Neutrophil (primary cell): ENCODE measurements at regions not wholly inside any gene's neighbourhood (a gene's known extent, or its start where the extent isn't known, plus 50 kb on each side); places are given as distances from the start of the nearest gene placed in this dataset.

Experiments
- H3K27ac ChIP-seq: fragments of 200-600 bp; sonication (generic); 2 replicates; pipeline ENCODE4 v1.5.1; 2016; ENCODE audit warnings: mild to moderate bottlenecking, moderate library complexity
- H3K27me3 ChIP-seq: fragments of 200-600 bp; sonication (generic); 2 replicates; pipeline ENCODE4 v1.6.0; 2016; ENCODE audit warnings: mild to moderate bottlenecking
- H3K36me3 ChIP-seq: fragments of 200-600 bp; sonication (generic); 2 replicates; pipeline ENCODE4 v1.5.1; 2017
- H3K4me1 ChIP-seq, 2 experiments: fragments of 200-600 bp in 1 of 2; sonication (generic) in 1 of 2; 1 replicate in 1 of 2; 2 replicates in 1 of 2; pipeline versions ENCODE4 v1.5.1 to v1.6.1; 2013 to 2016; ENCODE audit warnings: low read depth in 1 of 2, low read length in 1 of 2, mild to moderate bottlenecking in 1 of 2, moderate library complexity in 1 of 2; ENCODE audit not compliant: control insufficient read depth in 1 of 2, insufficient read depth in 1 of 2
- H3K4me3 ChIP-seq, 2 experiments: fragments of 200-600 bp in 1 of 2; sonication (generic) in 1 of 2; 1 replicate in 1 of 2; 2 replicates in 1 of 2; pipeline ENCODE4 v1.5.1; 2013 to 2016; ENCODE audit warnings: low read depth in 1 of 2, low read length in 1 of 2, mild to moderate bottlenecking in 1 of 2, moderate library complexity in 1 of 2
- H3K9me3 ChIP-seq: fragments of 200-600 bp; sonication (generic); 2 replicates; pipeline ENCODE4 v1.5.1; 2016
- CTCF ChIP-seq: fragments of 200-600 bp; sonication (generic); IDR thresholded peaks from 2 replicates; pipeline ENCODE4 v1.5.1; 2016; ENCODE audit warnings: antibody characterized with exemption

DNA sequence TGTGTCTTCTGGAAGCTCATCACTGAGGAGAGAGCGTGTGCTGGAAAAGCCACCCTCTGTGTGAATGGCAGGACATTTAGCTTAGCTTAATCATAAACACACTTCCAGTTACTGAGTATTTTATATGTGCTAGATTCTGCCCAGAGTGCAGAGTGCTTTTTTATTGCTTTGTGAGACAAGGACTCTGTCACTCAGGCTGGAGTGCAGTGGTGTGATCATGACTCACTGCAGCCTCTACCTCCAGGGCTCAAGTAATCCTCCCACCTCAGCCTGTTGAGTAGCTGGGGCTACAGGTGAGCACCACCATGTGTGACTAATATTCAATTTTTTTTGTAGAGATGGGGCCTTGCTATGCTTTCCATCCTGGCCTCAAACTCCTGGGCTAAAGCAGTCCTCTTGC, 61.4 kb upstream of the IRX3 start:
- H3K27ac ChIP-seq: no peak overlapping the region
- TF ChIP-seq CTCF: no peak

DNA sequence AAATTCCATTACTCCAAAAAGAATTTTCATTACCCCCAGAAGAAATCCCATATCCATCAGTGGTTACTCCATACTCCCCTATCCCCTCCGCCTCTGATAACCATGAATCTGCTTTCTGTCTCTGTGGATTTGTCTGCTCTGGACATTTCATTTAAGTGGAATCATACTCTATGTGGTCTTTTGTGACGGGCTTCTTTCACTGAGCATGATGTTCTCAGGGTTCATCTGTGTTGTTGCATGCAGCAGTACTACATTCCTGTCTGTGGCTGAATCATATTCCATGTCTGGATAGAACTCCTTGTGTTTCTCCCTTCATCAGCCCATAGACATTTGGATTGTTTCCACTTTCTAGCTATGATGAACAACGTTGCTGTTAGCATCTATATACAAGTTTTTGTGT, 59.5 kb upstream of the IRX3 start:
- no peak overlapping the region for H3K27ac ChIP-seq
- H3K4me3 ChIP-seq: no peak overlapping the region
- no peaks in the 10 kb centered on the region for H3K36me3 ChIP-seq
- H3K27me3 ChIP-seq: no peaks in the 10 kb centered on the region
- no peak for TF ChIP-seq CTCF
- H3K4me1 ChIP-seq: no peaks in the 10 kb centered on the region
- H3K9me3 ChIP-seq: no peaks in the 10 kb centered on the region

More for the DNA sequence above, 61.4 kb upstream of the IRX3 start:
- no peaks in the 10 kb centered on the region for H3K9me3 ChIP-seq
- no peaks in the 10 kb centered on the region for H3K4me1 ChIP-seq
- H3K27me3 ChIP-seq: no peaks in the 10 kb centered on the region
- no peak overlapping the region for H3K4me3 ChIP-seq
- no peaks in the 10 kb centered on the region for H3K36me3 ChIP-seq

DNA sequence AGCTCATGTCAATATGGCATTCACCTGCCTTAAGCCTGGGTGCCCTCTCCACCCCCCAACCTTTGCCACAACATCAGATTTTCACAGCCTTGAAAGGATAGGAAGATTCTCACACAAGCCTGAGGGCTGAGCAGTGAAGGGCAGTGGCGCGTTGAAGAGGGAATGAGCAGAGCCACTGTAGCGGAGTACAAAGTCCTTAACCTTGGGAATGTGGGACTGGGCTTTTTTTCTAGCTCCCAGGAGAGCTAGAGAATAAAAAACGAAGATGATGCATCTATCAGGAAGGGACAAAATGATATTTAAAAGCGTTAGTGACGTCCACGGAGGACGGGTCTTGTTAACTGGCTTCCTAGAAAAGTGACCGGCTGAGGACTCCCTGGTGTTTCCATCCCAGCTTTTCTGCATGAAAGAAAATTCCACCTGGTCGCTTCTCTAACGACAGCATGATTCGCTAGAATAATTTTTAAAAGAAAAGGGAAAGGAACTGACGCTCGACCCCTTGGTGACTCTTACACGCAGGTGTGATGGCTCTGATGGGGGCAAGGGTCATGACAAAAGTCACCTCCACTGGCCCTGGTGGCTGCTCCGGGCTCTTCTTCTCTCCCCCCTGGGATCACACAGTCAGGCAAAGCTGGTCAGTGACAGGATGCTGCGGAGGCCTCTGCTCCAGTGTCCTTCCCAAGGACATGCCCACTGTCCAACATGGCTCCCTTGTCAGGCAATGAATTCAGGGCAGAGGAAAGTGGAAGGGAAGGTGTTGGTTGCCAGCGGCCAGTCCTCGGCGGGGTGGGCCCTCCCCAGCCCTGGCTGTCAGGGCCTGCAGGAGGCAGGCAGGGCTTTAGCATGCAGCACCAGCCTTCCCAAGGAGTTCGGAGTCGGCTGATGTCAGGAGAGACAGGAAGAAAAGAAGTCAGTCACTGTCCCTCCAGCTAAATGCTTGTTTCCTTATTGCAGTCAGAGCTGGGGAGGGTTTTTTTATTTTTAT, 58.4 kb upstream of the IRX3 start:
- no peak for TF ChIP-seq CTCF
- H3K36me3 ChIP-seq: no peaks in the 10 kb centered on the region
- H3K27ac ChIP-seq: no peak overlapping the region
- H3K4me1 ChIP-seq: no peaks in the 10 kb centered on the region
- no peaks in the 10 kb centered on the region for H3K9me3 ChIP-seq
- H3K27me3 ChIP-seq: peaks cover 8% of the 10 kb centered on the region
- no peak overlapping the region for H3K4me3 ChIP-seq

DNA sequence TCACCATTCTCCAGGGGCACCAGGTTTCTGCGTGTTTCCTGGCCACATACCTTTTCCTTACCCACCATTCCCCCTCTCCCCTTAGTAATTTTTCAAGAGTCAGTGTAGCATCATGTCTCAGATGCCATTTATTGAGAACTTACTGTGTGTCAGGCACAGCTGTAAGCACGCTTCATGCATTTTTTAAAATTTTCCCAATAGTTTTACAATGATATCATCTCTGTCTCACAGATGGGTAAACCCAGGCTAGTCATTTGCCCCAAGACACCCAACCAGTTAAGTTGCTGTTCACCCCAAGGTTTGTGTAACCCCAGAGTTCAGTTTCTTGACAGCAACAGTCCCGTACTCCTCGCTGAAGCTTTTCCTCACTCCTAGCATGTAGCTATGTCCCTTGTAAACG, 56.4 kb upstream of the IRX3 start:
- no peaks in the 10 kb centered on the region for H3K36me3 ChIP-seq
- H3K4me1 ChIP-seq: no peaks in the 10 kb centered on the region
- peaks cover 23% of the 10 kb centered on the region for H3K27me3 ChIP-seq
- H3K9me3 ChIP-seq: no peaks in the 10 kb centered on the region
- H3K27ac ChIP-seq: no peak overlapping the region
- H3K4me3 ChIP-seq: no peak overlapping the region
- TF ChIP-seq CTCF: no peak

DNA sequence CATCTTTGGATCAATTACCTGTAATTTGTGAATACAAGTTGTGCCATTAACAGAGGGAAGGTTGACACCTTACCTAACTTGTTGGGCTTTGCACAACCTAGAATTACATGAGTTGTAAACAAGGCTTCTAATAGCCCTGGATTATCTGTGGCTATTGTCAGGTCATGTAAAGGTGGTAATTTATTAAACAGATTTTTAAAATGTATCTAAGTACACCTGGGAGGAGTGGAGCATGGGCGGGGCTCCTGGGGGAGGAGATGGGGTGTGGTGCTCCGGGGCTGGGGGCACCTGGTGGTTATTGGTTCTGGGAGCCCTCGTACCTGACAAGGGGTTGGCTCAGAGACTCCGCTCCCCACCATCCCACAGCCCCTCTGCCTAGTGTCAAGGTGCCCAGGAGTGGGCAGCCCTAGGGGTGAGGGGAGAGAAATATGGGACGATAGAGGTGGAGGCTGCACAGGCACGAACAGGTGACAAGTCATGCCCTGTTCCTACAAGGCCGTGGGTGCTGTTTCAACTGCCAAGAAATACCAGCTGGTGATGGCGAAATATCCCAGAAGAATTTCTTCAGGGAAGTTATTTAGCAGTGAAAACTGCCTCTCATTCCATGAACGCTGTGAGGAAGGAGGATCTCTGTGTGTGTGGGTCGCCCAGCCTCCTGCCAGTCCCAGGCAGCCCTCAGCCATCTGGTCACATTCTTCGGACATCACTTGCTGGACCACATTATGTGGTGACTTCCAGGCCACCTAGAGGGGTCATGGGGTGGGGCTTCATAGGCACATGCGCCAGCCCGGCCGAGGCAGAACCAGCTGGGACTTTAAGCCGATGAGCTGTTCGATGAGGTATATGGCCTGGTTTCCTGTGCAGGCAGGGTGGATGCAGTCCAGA, 55.5 kb upstream of the IRX3 start:
- no peaks in the 10 kb centered on the region for H3K4me1 ChIP-seq
- peaks cover 31% of the 10 kb centered on the region for H3K27me3 ChIP-seq
- TF ChIP-seq CTCF: no peak
- no peaks in the 10 kb centered on the region for H3K36me3 ChIP-seq
- H3K4me3 ChIP-seq: no peak overlapping the region
- H3K27ac ChIP-seq: no peak overlapping the region
- no peaks in the 10 kb centered on the region for H3K9me3 ChIP-seq
